ENCODE measurements at regions not wholly inside any gene's neighbourhood (a gene's known extent, or its start where the extent isn't known, plus 50 kb on each side); places are given as distances from the start of the nearest gene placed in this dataset.

DNA sequence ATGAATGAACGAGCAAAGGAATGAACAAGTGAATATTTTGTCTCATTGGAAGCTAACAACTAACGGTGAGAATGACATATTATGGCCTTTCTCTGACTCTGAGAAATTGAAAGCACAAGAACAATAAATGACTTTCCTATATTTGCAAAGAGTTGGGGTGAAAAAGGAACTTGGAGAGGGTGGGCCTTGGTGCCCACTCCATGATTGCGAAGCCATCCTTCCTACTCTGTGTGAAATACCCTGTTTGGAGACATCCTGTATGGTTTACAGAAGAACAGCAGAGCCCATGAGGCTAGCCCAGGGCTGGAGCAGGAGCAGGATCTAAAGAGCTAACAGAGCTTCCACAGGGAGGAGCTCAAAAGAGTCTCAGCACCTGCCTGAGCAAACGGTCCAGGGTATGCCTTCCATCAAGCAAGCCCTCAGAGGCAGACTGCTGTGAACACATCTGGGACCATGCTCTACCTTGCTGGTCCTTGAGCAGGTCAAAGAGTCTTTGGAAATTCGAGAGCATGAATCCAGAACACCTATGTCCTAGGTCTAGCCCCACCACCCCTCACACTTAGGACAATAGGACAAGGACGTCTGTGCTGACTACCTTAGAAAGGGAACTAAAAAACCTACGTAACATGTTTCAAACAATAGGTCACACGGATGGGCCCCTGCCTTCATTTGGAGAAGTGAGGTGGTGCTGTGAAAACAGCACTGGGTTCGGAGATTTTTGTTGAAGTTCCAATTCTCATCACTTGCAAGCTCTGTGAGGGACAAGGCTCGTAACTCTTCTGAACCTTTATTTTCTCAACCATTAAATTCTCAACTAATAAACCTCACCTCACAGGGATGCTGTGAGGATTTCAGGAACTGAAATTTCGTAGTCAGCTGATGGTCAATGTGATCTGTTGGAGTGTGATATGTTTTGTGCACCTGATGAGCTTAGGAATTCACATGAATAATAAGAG, 377.4 kb downstream of the RRAGC start:
- no peaks in the 10 kb centered on the region for H3K79me2 ChIP-seq (ENCODE audit: control insufficient read depth, insufficient read depth, low read length)
- H3K4me2 ChIP-seq (ENCODE audit: insufficient read depth, low read length), result no peak overlapping the region
- no peak overlapping the region for H3K27ac ChIP-seq (ENCODE audit: extremely low read depth, low read depth, low read length)
- no peak overlapping the region for H3K9ac ChIP-seq (ENCODE audit: insufficient read depth in 1 of 2, low read depth in 2 of 2, low read length in 2 of 2)
- in situ Hi-C loops (cut with MboI), result no loop called here
- POLR2A ChIA-PET, result interaction anchor here (0.6 kb wide), 1 partner anchor 15 kb away, joined by 3 read pairs; no protein-coding TSS in a partner anchor
- 2% methylated on average over 11 of the region's 11 CpGs for WGBS (ENCODE audit: insufficient coverage, low coverage, missing lambda C conversion rate)
- CTCF ChIA-PET (ENCODE audit: low intra/inter-chr PET ratio), result no interaction called here
- TF ChIP-seq FOXP1 (CRISPR knock-in tag; IDR thresholded peaks at IDR 0.05), result no peak
- TF ChIP-seq, protein P1, sequence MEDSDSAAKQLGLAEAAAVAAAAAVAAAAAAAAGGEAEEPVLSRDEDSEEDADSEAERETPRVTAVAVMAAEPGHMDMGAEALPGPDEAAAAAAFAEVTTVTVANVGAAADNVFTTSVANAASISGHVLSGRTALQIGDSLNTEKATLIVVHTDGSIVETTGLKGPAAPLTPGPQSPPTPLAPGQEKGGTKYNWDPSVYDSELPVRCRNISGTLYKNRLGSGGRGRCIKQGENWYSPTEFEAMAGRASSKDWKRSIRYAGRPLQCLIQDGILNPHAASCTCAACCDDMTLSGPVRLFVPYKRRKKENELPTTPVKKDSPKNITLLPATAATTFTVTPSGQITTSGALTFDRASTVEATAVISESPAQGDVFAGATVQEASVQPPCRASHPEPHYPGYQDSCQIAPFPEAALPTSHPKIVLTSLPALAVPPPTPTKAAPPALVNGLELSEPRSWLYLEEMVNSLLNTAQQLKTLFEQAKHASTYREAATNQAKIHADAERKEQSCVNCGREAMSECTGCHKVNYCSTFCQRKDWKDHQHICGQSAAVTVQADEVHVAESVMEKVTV (CRISPR knock-in tag; IDR thresholded peaks at IDR 0.05), result no peak
- no peak for TF ChIP-seq BCOR (IDR thresholded peaks at IDR 0.05)
- TF ChIP-seq ELF1 (tag; IDR thresholded peaks at IDR 0.05), result no peak
- no peak for TF ChIP-seq ZNF41 (CRISPR knock-in tag; conservative IDR thresholded peaks at IDR 0.05)
- TF ChIP-seq, protein P2, sequence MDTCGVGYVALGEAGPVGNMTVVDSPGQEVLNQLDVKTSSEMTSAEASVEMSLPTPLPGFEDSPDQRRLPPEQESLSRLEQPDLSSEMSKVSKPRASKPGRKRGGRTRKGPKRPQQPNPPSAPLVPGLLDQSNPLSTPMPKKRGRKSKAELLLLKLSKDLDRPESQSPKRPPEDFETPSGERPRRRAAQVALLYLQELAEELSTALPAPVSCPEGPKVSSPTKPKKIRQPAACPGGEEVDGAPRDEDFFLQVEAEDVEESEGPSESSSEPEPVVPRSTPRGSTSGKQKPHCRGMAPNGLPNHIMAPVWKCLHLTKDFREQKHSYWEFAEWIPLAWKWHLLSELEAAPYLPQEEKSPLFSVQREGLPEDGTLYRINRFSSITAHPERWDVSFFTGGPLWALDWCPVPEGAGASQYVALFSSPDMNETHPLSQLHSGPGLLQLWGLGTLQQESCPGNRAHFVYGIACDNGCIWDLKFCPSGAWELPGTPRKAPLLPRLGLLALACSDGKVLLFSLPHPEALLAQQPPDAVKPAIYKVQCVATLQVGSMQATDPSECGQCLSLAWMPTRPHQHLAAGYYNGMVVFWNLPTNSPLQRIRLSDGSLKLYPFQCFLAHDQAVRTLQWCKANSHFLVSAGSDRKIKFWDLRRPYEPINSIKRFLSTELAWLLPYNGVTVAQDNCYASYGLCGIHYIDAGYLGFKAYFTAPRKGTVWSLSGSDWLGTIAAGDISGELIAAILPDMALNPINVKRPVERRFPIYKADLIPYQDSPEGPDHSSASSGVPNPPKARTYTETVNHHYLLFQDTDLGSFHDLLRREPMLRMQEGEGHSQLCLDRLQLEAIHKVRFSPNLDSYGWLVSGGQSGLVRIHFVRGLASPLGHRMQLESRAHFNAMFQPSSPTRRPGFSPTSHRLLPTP (IDR thresholded peaks at IDR 0.05; ENCODE audit: borderline replicate concordance, extremely low read depth, insufficient read length), result no peak
- TF ChIP-seq ZNF778 (CRISPR knock-in tag; IDR thresholded peaks at IDR 0.05), result no peak
- no peaks in the 10 kb centered on the region for H4K20me1 ChIP-seq (replicated peaks; ENCODE audit: control insufficient read depth, insufficient read depth, low read length)
- no peak overlapping the region for H2AFZ ChIP-seq (ENCODE audit: low read depth, low read length)
- no peaks in the 10 kb centered on the region for H3K9me3 ChIP-seq (replicated peaks; ENCODE audit: control insufficient read depth, insufficient read depth, low read depth, low read length)
- H3K27me3 ChIP-seq (ENCODE audit: control insufficient read depth in 2 of 2, insufficient read depth in 2 of 2, low read length in 2 of 2), result peaks cover 19 to 21% of the 10 kb centered on the region in 2 experiments
- DNase-seq (ENCODE audit: extremely low read depth in 1 of 4, low spot score in 3 of 4) (no peak), FAIRE-seq (no peak), ATAC-seq (no peak)
- intact Hi-C loops (cut with micrococcal nuclease), result no loop called here
- H3K4me1 ChIP-seq (replicated peaks in 1 of 2; ENCODE audit: control insufficient read depth in 2 of 2, insufficient read depth in 2 of 2, low read length in 2 of 2), result no peaks in the 10 kb centered on the region
- no TSS peak for BruUV-seq (replicated peaks)
- H3K9me1 ChIP-seq (ENCODE audit: control insufficient read depth, insufficient read depth, low read length), result no peaks in the 10 kb centered on the region
- no peaks in the 10 kb centered on the region for H3K36me3 ChIP-seq (ENCODE audit: control insufficient read depth, insufficient read depth, low read length)
- H3K4me3 ChIP-seq, result no peak overlapping the region

Measured in K562 (cell line).